Neural cell (in vitro differentiated cells): ENCODE measurements at regions not wholly inside any gene's neighbourhood (a gene's known extent, or its start where the extent isn't known, plus 50 kb on each side); places are given as distances from the start of the nearest gene placed in this dataset.

Experiments used
- H2AFZ ChIP-seq: fragments of 200-600, 300-800 bp; sonication (generic), shearing (Covaris generic); 2 replicates; pipeline ENCODE4 v1.6.0; 2014; ENCODE audit warnings: low read depth, mild to moderate bottlenecking, antibody characterized with exemption, low read length, moderate library complexity
- H3F3A ChIP-seq: fragments of 200-600 bp; shearing (Covaris generic); 2 replicates; pipeline ENCODE4 v1.6.1; 2016; ENCODE audit warnings: mild to moderate bottlenecking, moderate library complexity, mixed read lengths, antibody characterized with exemption, low read length; ENCODE audit not compliant: insufficient read depth, poor library complexity, severe bottlenecking
- H3K27ac ChIP-seq: fragments of 200-600, 300-800 bp; sonication (generic), shearing (Covaris generic); 2 replicates; pipeline ENCODE4 v1.5.1; 2014; ENCODE audit warnings: mild to moderate bottlenecking, low read length, moderate library complexity
- H3K27me3 ChIP-seq: fragments of 300-800, 200-600 bp; sonication (generic), shearing (Covaris generic); 2 replicates; pipeline ENCODE4 v1.6.0; 2014; ENCODE audit warnings: mild to moderate bottlenecking, low read depth, low read length, moderate library complexity; ENCODE audit not compliant: insufficient read depth
- H3K36me3 ChIP-seq: fragments of 300-800, 200-600 bp; sonication (generic), shearing (Covaris generic); 2 replicates; pipeline ENCODE4 v1.5.1; 2014; ENCODE audit warnings: mild to moderate bottlenecking, antibody characterized with exemption, low read length, moderate library complexity; ENCODE audit not compliant: insufficient read depth
- H3K4me2 ChIP-seq: fragments of 300-800, 200-600 bp; sonication (generic), shearing (Covaris generic); 2 replicates; pipeline ENCODE4 v1.6.0; 2014; ENCODE audit warnings: mild to moderate bottlenecking, low read length
- H3K4me3 ChIP-seq: fragments of 300-800, 200-600 bp; sonication (generic), shearing (Covaris generic); 2 replicates; pipeline ENCODE4 v1.5.1; 2014; ENCODE audit warnings: mild to moderate bottlenecking, low read length, moderate library complexity
- H3K79me2 ChIP-seq: fragments of 200-600 bp; shearing (Covaris generic); replicated peaks from 2 replicates; pipeline ENCODE4 v1.6.0; 2014; ENCODE audit warnings: mild to moderate bottlenecking, low read length, moderate library complexity; ENCODE audit not compliant: insufficient read depth
- H3K9ac ChIP-seq: fragments of 300-800, 200-600 bp; sonication (generic), shearing (Covaris generic); 2 replicates; pipeline ENCODE4 v1.6.1; 2016; ENCODE audit warnings: mild to moderate bottlenecking, low read length, mixed read lengths
- H3K9me2 ChIP-seq: fragments of 200-600 bp; shearing (Covaris generic); 2 replicates; pipeline ENCODE4 v1.6.1; 2016; ENCODE audit warnings: mild to moderate bottlenecking, low read length, mixed read lengths; ENCODE audit not compliant: insufficient read depth
- H3K9me3 ChIP-seq: fragments of 200-600, 300-800 bp; sonication (generic), shearing (Covaris generic); 2 replicates; pipeline ENCODE4 v1.6.1; 2016; ENCODE audit warnings: mild to moderate bottlenecking, mixed run types, low read length, moderate library complexity, mixed read lengths
- H4K20me1 ChIP-seq: fragments of 200-600 bp; shearing (Covaris generic); 2 replicates; pipeline ENCODE4 v1.6.1; 2016; ENCODE audit warnings: mild to moderate bottlenecking, mixed run types; ENCODE audit not compliant: insufficient read depth
- EP300 ChIP-seq: fragments of 450-650 bp; conservative IDR thresholded peaks from 2 replicates; pipeline ENCODE4 v1.6.1; 2014; ENCODE audit warnings: antibody characterized with exemption, mild to moderate bottlenecking, moderate library complexity; ENCODE audit not compliant: poor library complexity, severe bottlenecking
- EZH2 ChIP-seq: fragments of 200-600, 300-800 bp; shearing (Covaris generic), sonication (generic); IDR thresholded peaks from 2 replicates; pipeline ENCODE4 v1.6.1; 2014; ENCODE audit warnings: antibody characterized with exemption, low read length, borderline replicate concordance, mild to moderate bottlenecking; ENCODE audit not compliant: insufficient read depth, poor library complexity, severe bottlenecking
- MXI1 ChIP-seq: fragments of 450-650 bp; conservative IDR thresholded peaks from 2 replicates; pipeline ENCODE4 v1.6.1; 2014; ENCODE audit warnings: antibody characterized with exemption, mild to moderate bottlenecking; ENCODE audit not compliant: poor library complexity, severe bottlenecking
- POLR2AphosphoS5 ChIP-seq: IDR thresholded peaks from 2 replicates; pipeline ENCODE4 v1.6.1; 2012
- RAD21 ChIP-seq: fragments of 450-650 bp; conservative IDR thresholded peaks from 2 replicates; pipeline ENCODE4 v1.6.1; 2014; ENCODE audit warnings: antibody characterized with exemption, mild to moderate bottlenecking, moderate library complexity
- SMC3 ChIP-seq: fragments of 450-650 bp; conservative IDR thresholded peaks from 2 replicates; pipeline ENCODE4 v1.6.1; 2014; ENCODE audit warnings: antibody characterized with exemption, mild to moderate bottlenecking, moderate library complexity; ENCODE audit not compliant: poor library complexity
- TAF1 ChIP-seq: IDR thresholded peaks from 2 replicates; pipeline ENCODE4 v1.6.1; 2012; ENCODE audit warnings: low read depth
- TF ChIP-seq, protein P1 (sequence below): IDR thresholded peaks from 2 replicates; pipeline ENCODE4 v1.6.1; 2012; ENCODE audit warnings: borderline replicate concordance
- TF ChIP-seq, protein P2 (sequence below): fragments of 450-650 bp; IDR thresholded peaks from 2 replicates; pipeline ENCODE4 v1.5.1; 2014; ENCODE audit warnings: antibody characterized with exemption, mild to moderate bottlenecking, moderate library complexity; ENCODE audit not compliant: poor library complexity, severe bottlenecking

DNA sequence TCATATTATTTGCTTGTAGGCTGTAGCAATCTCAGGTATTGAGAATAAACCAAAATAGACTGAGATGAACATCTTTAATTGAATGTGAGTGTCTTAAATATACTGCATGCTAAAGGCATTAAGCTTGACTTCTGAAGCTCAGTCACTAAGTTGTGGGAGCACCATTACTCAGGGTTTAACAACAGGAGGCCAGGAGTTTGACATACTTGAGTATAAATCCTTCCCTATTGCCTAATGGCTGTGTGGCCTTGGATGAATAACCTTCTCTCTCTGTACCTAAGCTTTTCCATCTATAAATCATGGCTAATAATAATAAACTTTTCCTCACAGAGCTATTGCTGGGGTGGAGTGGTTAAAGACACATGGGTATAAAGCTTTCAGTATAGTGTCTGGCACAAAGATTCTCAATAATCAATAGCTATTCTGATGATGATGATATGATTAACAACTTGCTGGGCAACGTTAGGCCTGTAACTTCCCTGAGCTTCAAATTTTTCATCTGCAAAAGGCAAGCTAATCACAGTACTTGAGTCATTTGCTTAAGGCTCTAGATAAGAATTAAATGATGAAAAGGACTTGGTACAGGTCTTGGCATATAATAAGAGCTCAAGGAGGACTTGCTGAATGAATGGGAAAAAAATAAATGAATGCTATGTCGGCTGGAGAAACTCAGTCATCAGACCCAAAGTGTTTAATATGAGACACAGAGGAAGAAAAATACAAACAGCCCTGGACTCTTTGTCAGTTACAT, 174.0 kb upstream of the IL12B start:
- H3K79me2 ChIP-seq = no peaks in the 10 kb centered on the region
- H3K4me3 ChIP-seq = no peak overlapping the region
- H4K20me1 ChIP-seq = no peaks in the 10 kb centered on the region
- H3K4me2 ChIP-seq = no peak overlapping the region
- no peaks in the 10 kb centered on the region for H3K9me2 ChIP-seq
- no peak overlapping the region for H3K9ac ChIP-seq
- TF ChIP-seq, protein P1, sequence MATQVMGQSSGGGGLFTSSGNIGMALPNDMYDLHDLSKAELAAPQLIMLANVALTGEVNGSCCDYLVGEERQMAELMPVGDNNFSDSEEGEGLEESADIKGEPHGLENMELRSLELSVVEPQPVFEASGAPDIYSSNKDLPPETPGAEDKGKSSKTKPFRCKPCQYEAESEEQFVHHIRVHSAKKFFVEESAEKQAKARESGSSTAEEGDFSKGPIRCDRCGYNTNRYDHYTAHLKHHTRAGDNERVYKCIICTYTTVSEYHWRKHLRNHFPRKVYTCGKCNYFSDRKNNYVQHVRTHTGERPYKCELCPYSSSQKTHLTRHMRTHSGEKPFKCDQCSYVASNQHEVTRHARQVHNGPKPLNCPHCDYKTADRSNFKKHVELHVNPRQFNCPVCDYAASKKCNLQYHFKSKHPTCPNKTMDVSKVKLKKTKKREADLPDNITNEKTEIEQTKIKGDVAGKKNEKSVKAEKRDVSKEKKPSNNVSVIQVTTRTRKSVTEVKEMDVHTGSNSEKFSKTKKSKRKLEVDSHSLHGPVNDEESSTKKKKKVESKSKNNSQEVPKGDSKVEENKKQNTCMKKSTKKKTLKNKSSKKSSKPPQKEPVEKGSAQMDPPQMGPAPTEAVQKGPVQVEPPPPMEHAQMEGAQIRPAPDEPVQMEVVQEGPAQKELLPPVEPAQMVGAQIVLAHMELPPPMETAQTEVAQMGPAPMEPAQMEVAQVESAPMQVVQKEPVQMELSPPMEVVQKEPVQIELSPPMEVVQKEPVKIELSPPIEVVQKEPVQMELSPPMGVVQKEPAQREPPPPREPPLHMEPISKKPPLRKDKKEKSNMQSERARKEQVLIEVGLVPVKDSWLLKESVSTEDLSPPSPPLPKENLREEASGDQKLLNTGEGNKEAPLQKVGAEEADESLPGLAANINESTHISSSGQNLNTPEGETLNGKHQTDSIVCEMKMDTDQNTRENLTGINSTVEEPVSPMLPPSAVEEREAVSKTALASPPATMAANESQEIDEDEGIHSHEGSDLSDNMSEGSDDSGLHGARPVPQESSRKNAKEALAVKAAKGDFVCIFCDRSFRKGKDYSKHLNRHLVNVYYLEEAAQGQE = no peak
- TF ChIP-seq POLR2AphosphoS5 = no peak
- TF ChIP-seq, protein P2, sequence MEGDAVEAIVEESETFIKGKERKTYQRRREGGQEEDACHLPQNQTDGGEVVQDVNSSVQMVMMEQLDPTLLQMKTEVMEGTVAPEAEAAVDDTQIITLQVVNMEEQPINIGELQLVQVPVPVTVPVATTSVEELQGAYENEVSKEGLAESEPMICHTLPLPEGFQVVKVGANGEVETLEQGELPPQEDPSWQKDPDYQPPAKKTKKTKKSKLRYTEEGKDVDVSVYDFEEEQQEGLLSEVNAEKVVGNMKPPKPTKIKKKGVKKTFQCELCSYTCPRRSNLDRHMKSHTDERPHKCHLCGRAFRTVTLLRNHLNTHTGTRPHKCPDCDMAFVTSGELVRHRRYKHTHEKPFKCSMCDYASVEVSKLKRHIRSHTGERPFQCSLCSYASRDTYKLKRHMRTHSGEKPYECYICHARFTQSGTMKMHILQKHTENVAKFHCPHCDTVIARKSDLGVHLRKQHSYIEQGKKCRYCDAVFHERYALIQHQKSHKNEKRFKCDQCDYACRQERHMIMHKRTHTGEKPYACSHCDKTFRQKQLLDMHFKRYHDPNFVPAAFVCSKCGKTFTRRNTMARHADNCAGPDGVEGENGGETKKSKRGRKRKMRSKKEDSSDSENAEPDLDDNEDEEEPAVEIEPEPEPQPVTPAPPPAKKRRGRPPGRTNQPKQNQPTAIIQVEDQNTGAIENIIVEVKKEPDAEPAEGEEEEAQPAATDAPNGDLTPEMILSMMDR = no peak
- no peak for TF ChIP-seq RAD21
- no peak for TF ChIP-seq EP300
- TF ChIP-seq MXI1 = no peak
- no peak for TF ChIP-seq EZH2
- no peak for TF ChIP-seq SMC3
- TF ChIP-seq TAF1 = no peak
- no peak overlapping the region for H2AFZ ChIP-seq
- no peaks in the 10 kb centered on the region for H3F3A ChIP-seq
- no peak overlapping the region for H3K27ac ChIP-seq
- no peaks in the 10 kb centered on the region for H3K27me3 ChIP-seq
- no peaks in the 10 kb centered on the region for H3K9me3 ChIP-seq
- H3K36me3 ChIP-seq = no peaks in the 10 kb centered on the region

DNA sequence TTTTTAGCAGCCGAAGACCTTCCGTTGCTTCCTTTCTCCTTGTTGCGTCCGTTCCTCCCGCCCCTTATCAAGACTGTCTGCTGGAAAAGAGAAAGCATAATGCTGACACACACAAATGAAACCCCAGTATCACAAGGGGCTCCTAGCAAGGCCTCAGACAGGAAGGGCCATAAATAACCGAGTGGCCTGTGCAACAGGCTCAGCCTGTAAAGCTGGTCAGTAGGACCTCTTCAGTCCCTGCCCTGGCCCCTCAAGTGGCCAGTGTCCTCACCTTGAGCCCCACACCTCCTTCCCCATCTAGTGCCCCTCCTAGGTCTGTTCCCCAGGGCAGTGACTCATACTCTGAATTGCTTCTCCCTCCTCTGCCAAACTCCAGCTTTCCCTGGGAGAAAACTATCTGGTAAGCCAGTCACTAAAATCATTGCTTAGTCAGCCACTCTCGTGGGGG, 174.6 kb upstream of the IL12B start:
- Histone ChIP-seq H3K27ac (no peak overlapping the region), H3F3A (no peaks in the 10 kb centered on the region), H4K20me1 (no peaks in the 10 kb centered on the region), H3K36me3 (no peaks in the 10 kb centered on the region), H2AFZ (no peak overlapping the region), H3K4me3 (no peak overlapping the region), H3K4me2 (no peak overlapping the region), H3K9me2 (no peaks in the 10 kb centered on the region), H3K9ac (no peak overlapping the region), H3K9me3 (no peaks in the 10 kb centered on the region), H3K27me3 (no peaks in the 10 kb centered on the region), H3K79me2 (no peaks in the 10 kb centered on the region)
- TF ChIP-seq RAD21 (no peak), MXI1 (no peak), SMC3 (no peak), TAF1 (no peak), EP300 (no peak), POLR2AphosphoS5 (no peak), EZH2 (no peak)
- TF ChIP-seq, protein P2 = no peak
- TF ChIP-seq, protein P1 = no peak
